Activated CD4-positive, alpha-beta T cell treated with anti-CD3 and anti-CD28 coated beads, Interleukin-2, amount 50 U/mL, for 16 hours (primary cell): ENCODE measurements at regions not wholly inside any gene's neighbourhood (a gene's known extent, or its start where the extent isn't known, plus 50 kb on each side); places are given as distances from the start of the nearest gene placed in this dataset.
A peak's percentile ranks its signal among the peaks of the same experiment; 100 is the strongest.
"Not testable (repeated sequence)": the region's sequence is repeated elsewhere in the genome, so short reads cannot be mapped to it uniquely, and the experiment has no call there.

Source experiments
- DNase-seq: peaks from one replicate; pipeline ENCODE4 v3.0.0-alpha.2; 2020

DNA sequence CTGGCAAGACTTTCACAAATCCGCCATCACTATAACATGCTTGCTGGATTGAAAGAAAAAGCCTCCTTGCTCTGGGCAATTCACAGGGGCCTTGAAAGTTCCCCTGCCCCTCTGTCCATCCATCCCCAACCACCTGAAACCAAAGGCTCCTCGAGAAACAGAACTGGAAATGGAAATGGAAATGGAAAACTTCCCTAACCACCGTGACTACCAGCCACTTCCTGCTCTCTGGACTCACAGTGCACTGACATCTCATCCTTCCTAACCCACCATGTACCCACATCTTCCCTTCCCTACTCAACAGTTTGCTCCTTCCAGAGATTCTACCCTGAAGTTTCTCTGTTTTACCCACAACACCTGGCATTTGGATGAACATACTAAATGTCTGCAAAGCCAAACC lies 603.6 kb upstream of the DIPK2B start:
- no peak for DNase-seq

DNA sequence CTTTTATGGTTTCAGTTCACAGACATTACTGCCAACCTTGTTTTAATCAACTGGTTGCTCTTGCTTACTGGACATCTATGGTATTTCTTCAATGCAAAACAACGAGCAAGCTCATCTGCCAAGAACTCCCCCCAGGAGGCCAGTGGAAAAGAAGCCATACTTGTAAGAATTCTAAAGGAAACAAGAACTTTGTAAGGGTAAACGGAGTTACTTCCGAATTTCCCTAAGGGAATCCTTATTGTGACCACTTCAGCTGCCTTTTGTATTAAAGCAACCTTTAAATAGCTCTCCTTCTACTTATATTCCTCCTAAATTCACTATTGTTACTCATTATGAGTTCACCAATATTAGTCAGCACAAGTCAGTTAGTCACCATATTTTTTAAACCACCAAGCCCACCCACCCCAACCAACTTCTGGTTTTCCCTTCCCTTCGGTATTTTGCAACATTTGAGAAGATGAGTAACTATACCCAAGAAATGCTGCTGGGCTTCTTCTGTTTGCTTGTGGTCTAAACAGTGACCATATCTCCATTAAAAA lies 602.8 kb upstream of the DIPK2B start:
- peak; percentile 85 for DNase-seq

DNA sequence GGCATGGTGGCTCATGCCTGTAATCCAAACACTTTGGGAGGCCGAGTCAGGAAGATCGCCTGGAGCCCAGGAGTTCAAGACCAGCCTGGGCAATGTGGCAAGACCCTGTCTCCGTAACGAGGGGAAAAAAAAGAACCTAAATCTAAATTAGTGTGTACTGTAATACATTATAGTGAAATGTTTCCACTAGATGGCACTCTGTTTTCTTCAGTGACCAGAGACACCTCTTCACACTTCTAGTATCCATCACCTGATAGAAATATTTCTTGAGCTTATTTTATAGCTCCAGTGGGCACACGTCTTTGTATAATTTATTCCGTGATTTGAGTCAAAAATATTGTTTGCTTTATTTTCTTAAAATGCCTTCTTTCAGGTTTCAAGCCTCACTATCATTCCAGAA lies 600.9 kb upstream of the DIPK2B start:
- peak; percentile 62 for DNase-seq

DNA sequence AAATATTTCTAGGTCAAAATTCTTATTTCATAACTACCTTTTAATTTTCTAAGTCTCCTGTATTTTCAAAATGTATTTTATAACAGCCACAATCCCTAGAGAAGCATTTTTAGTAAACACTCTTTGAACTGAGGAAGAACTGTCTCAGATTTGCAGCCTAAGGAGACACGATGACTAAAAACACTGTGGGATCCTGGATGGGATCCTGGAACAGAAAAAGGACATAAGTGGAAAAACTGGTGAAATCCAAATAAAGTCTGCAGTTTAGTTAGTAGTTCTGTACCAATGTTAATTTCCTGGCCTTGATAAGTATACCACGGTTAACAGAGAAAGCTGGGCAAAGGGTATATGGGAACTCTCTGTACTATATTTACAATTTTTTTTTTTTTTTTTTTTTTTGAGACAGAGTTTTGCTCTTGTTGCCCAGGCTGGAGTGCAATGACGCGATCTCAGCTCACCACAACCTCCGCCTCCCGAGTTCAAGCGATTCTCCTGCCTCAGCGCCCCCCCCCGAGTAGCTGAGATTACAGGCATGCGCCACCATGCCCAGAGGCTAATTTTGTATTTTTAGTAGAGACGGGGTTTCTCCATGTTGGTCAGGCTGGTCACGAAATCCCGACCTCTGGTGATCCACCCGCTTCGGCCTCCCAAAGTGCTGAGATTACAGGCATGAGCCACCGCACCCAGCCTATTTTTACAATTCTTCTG lies 600.2 kb upstream of the DIPK2B start:
- not testable (repeated sequence) for DNase-seq

DNA sequence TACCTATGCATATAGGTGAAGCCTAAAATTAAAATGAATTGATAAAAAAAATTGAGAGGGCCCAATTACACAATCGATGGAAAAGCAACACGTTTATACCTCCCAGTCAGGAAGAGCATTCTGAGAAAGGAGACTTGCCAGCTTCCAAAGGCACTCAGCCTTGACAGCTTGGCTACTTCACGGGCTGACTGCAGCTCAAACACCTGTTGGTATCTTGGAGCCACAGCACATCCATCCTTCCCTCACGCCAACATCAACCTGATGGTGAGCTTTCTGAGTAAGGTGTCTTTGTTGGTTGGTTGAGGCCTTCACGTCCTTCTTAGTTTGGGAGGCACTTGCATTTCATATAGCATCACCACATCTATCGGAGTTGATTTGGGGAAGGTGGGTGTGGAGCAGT lies 598.9 kb upstream of the DIPK2B start:
- DNase-seq, result no peak

DNA sequence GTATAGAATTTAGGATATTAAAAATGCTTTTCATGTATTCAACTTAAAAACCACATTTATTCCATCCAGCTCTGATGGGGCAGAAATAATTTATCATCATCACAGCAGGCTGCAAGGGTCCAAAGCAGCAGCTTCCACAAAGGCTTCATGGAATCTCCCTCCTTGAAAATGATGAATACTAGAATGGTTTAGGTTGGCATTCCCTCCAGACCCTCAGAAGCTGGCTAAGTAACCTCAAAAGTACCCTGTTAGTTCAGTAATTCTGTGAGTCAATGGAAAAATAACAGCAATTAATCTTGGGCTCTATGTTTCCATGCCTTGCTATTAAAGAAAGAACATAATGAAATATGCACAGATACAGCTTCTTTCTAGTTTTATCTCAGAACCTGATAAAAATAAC lies 594.9 kb upstream of the DIPK2B start:
- no peak for DNase-seq

DNA sequence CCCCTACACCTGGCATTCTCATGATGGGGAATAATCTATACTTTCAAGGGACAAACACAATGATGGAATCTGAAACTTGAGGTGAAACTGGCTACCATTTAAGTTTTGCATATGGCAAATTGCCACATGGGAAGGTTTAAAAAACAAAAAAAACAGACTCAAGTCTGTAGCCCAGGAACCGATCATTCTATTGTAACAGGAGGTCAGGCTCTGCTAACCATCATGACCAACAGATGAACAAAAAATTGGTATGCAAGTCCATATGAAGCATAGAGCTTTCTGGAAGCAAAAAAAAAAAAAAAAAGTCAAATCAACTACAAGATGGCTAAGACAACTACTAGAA lies 594.3 kb upstream of the DIPK2B start:
- DNase-seq, result no peak

DNA sequence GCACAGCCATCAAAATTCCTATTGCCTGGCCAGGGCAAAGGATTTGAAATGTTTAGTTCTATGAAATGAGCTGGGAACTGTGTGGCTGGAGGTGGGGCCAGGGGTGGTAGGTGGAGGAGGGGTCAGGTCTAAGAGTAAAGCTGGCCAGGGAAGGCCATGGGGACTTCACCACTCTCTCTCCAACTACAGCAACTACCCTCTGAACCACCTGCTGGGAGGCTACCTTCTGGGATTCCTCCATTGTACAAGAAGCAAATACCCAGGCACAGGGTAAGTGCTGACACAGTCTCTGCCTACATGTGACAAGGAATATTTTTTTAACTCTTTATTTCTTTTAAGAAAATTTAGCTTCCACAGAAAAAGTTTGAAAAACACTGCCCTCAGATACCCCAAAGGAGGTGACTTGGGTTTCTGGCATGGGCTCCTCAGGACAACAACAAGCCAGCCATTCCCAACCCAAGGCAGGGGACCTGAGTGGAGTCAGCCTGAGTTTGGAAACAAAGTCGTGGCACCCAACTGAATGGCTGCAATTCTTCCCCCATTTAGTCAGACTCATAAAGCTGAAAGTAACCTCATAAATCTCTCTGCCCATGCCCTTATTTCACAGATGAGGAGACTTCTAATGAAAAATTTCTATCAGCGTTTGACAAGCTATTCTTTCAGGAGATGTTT lies 593.8 kb upstream of the DIPK2B start:
- DNase-seq, result no peak

DNA sequence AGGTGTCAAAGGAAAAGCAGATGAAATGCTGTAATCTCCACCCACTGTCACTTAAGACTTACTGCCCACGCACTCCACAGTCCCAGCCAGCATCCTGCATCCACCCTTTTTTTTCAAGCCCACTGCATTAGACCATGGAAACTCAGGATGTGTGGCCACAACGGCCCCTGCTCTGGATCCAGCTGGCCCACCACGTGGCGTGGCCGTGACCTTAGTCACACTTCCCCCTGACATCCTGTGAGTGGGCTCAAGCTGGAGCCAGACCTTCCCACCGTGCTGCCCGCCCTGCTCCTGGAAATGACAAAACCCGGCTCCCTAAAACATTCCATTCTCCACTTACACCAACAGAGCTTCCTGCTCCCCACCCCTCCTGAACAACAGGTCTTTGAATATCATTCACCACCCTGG lies 588.3 kb upstream of the DIPK2B start:
- DNase-seq, result no peak

DNA sequence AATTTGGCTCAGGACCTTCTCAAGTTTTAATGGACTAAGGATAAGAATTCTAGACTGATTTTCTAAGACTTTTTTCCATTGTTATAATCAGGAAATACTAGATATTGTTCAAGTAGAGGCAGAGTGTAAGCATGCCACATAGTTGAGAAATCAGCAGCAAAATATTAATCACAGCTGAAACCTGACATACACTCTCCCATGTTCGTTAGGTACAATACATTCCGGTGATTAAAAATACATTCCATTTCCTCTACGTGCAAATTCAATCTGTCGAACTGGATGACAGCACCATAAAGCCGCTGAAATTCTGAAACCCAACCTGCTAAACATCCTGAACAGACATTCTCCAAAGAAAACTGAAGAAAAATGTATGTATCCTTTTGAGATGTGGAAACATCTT lies 587.6 kb upstream of the DIPK2B start:
- no peak for DNase-seq

DNA sequence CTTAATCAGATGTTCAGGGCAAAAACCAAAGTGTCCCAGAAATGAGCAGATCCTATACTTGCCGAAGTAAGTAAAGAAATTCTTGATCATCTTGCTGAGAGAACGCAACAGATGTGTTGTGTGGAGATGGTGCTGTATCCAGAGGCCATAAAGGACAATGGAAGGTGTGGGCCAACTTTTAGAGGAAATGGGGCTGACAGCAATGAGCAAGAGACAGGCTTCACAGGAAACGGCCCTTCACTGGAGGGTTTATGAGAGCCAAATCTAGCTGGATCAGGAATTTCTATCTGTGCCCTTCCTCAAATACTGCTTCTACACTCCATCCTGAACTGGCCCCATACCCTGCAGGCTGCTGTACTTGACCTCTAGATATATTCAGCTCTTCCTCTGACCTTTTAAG lies 583.9 kb upstream of the DIPK2B start:
- no peak for DNase-seq

DNA sequence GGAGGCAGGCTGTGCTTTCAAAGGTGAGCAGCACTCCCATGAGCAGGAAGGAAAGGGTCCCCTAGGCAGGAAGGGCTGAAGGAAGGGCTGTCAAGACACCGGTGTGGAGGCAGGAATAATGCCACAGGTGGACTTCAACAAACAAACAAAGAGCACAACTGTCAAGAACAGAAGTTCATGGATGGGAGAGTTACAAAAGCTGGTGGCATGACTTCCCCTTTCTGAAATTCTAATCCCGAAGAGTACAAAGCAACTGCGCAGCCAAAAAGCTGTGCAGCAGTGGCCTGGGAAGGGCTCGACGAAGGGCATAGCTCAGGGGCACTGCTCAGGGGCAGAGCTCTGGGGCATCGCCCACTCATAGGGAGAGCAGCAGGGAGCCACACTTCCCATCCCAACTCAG lies 582.3 kb upstream of the DIPK2B start:
- DNase-seq, result no peak

DNA sequence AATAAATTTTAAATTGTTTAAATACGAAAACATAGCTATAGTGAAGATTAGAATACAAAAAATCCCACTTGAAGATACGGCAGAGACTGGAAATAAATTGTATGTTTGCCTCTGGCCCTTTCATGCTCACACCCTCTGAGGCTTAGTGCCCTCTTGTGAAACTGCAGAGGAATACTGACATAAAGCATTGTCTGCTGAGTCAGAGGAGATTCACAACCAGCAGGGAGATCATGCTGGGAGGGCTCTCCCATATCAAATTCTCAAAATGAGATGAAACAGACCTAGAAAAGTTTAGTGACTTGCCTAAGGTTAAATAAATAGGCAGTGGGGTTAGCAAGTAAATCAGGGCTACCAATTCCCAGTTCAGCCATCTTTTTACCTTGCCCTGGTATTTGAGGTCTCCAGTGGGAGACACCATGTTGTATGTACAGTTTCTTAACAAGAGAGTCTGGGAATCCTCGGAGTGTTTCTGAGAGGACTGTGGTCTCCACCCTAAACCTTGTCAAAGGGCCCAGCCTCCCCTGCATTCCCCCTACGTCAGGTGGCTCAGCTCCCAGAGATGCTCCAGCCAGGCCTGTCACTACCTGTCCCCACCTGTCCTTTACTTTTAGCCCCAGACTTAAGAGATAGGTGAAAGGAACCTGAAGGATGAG lies 581.4 kb upstream of the DIPK2B start:
- no peak for DNase-seq

DNA sequence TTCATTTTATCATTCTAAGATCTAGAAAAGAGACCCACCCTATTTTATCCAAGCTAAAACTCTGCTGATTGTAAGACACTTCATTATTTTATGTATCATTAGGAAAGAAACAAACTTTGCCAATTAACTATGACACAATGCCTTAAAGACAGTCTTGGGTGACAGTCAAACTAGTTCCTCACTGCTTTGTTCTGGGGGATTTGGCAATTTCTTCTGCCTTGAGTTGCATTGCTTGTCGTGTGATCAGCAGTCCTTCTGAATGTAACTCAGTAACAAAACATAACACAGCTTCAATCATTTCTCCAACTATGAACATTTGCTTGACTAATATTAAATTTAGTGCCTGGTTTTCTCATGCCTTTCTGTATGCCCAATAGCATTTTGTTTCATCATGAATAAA lies 577.9 kb upstream of the DIPK2B start:
- no peak for DNase-seq

DNA sequence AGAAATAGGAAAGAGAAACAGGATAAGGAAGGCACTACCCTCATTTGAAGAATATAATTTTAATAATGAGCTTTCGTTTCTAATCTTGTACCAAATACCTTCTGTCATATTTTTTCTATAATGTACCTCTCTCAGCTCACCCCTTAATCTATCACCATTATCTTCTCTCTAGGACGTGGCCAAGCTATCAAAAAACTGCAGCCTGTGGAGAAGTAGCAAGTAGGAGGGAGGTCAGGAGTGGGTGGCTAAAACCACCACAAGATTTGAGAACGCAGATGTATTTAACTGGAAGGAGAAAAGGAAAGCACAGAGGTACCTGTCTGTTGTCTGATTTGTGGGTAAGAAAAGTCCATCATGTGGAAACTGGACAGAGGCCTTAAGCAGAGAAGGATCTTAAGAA lies 576.7 kb upstream of the DIPK2B start:
- DNase-seq, result no peak

DNA sequence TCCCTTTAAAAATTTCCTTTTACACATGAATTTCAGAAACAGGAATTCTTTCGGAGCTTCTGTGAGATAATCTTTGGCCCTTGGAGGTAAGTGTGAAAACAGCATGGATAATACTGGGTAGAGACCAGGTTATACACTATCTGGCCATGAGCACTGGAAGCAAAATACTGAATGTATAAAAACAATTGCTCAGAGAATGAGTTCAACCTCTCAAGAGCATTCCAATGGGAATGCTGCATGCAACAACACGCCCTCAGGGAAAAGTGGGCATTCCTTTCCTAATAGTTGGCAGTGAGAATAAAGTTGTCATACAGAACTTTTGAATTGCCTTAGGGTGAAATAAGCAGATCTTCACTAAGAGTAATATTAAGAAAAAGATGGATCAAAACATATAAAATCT lies 574.8 kb upstream of the DIPK2B start:
- no peak for DNase-seq

DNA sequence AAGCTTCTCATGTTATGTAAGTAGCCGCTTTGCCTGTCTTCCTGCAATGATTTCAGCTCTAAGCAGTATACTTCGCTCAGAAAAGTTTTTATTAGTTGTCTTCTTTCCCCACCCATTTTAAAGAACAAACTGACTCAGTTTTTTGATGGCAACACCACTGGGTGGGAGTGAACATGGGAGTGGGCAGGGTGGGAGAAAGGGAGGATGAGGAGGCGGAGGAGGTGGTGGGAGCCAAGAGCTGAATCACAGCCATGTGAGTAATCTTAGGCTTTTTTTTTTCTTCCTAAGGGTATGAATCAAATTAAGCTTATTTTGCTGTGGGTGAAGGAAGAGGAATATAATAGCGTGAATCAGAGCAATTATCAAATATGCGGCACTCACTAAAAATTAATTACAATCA lies 574.3 kb upstream of the DIPK2B start:
- DNase-seq, result no peak

DNA sequence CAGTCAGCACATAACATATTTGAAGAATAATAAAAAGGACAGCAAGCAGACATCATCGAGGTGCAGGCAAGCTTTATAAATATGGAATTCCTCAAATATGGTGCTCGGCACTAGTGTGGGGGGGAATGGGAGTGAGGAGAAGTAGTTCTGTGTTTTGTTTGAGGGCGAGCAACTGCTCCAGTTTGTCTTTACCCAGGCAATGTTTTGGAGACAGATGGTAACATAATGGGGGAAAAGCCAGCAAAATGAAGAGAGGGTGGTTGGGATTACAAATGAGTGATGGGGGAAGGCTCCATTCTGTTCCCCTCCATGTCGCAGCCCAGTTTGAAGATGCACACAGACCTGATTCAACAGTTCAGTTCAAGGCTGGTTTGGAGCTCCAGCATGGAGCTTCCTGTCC lies 572.9 kb upstream of the DIPK2B start:
- DNase-seq, result no peak

DNA sequence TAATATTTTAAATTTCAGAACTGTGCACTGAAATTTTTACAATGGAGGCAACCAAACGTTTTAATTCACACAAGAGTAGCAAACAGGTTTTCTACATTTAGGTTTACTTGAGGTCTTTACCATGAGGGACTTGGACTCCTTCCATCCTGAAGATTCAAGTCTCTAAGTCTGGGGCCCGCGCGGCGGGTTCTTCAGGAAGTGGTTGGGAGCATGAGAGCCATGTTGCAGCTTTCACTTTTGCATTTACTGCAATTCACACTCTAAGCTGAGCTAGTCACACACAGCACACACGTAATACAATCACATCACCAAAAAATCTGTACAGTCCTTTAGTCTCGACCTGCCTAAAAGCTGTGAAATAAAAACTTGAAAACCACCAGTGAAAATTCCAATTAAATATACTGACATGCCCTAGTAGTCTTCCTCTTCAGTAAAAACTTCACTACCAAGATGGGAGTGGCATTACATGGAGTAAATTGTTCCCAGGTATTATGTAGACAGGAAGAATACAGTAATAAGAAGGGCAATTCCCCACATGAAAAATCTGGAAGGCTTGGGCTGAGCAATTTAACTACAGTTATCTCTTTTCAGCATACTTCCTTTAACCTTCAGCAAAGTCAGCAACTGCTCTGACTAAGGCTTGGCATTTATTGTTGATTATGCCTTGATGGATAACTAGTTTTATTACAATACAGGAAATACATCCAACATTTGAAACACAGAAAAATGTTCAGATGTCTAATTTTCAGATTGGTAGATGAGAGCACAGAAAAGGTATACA lies 571.1 kb upstream of the DIPK2B start:
- DNase-seq, result peak; percentile 81

DNA sequence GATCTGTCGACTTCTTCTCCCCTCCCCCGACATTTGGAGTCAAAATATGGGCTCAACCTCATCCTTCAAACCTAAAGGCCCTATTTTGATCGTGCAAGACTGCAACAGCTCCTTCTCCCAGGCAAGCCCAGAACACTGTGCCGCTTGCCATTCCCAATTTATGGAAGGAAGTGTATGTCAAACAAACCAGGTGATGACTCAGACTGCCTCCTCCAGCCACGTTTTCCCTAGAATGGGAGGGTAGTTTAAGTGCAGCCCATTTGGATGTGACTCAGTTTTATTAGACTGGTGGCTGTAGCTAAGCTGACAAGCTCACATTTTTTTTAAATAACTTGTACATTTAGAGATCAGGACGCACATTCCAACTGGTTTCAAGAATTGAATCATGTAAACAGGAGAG lies 570.4 kb upstream of the DIPK2B start:
- no peak for DNase-seq

DNA sequence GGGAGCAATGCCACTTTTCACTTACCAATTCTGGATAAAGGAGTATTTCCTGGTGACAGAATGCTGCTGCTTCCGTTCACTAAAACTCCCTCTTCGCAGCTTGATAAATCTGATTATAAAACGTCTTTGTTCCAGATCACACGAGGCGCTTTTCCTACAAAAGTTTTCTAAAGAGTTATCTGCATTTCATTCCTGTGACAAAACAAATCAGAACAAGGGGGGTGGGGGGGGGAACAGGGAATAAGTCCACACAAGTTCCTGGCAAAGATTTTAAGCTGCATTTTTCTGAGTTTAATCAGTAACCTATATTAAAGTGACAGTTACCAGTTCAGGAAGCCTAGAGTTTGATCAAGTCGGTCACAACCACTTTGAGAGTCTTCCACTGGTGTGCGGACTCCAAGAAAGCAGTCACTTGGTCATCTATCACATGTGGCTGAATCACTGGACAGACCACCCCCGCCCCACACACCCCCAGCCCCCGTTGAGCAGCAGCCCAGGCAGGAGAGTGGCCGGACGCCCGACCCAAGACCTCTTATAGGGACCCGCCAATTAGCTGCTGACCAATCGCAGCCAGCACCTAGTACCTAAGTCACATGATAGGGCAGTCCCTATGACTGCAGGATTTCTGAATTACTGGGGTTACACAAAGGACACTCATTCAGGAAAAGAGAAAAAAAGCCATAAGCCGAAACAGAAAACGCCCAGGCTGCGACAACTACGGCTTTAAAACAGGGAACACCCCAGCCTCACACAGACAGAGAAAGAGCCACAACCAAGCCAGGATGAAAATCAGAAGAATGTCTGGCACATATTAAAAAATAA lies 569.3 kb upstream of the DIPK2B start:
- peak; percentile 77 for DNase-seq

DNA sequence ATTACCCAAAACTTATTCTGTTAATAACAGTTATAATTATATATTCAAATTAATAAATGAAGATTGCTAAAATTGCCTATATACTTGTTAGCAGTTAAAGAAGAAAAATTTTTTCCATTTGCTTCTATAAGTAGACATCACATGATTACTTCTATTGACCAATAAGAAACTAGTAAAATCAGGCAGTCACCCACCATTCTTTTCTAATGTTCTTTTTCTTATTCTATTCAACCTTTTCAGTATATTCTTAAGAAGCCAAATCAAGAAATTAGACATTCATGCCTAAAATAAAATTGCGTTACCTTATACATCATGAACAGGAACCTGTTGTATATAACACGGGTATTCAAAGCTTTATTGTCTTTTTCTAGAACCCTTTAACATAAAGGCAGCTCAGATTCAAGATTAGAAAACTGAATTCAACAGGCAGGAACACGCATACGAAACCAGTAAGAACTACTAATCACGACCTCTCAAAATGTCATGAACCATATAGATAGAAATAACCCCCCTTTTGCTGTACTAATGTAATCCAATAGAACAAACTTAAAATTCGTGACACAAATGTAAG lies 568.1 kb upstream of the DIPK2B start:
- DNase-seq, result no peak
